ENCODE measurements at regions not wholly inside any gene's neighbourhood (a gene's known extent, or its start where the extent isn't known, plus 50 kb on each side); places are given as distances from the start of the nearest gene placed in this dataset.
A peak's percentile ranks its signal among the peaks of the same experiment; 100 is the strongest.

DNA sequence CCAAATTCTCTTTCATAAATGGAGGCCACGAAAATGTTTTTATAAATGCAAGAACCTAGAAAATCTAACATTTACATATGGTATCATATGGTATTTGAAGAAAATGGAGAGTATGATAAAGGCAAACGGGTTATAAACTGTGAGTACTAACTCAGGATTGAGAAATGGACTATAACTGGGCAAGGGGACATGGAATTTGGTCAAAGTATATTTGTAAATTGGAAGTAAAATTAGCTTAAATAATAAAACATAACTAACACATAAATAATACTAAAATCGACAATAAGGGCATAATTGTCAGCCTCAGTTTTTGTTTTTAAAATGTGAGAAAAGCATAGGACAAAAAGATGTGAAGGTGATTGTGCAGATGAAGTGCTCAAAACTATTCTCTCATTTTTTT lies 1516.3 kb upstream of the MIR17HG start:
- Histone ChIP-seq H3K27me3 (ENCODE audit: control insufficient read depth in 2 of 2, insufficient read depth in 2 of 2, low read length in 2 of 2) (no peaks in the 10 kb centered on the region), H3K9me3 (replicated peaks; ENCODE audit: control insufficient read depth, insufficient read depth, low read depth, low read length) (no peaks in the 10 kb centered on the region), H3K4me1 (replicated peaks in 1 of 2; ENCODE audit: control insufficient read depth in 2 of 2, insufficient read depth in 2 of 2, low read length in 2 of 2) (no peaks in the 10 kb centered on the region), H3K9ac (ENCODE audit: insufficient read depth in 1 of 2, low read depth in 2 of 2, low read length in 2 of 2) (no peak overlapping the region), H3K4me3 (no peak overlapping the region), H3K4me2 (ENCODE audit: insufficient read depth, low read length) (no peak overlapping the region), H3K79me2 (ENCODE audit: control insufficient read depth, insufficient read depth, low read length) (no peaks in the 10 kb centered on the region), H3K36me3 (ENCODE audit: control insufficient read depth, insufficient read depth, low read length) (no peaks in the 10 kb centered on the region), H4K20me1 (replicated peaks; ENCODE audit: control insufficient read depth, insufficient read depth, low read length) (no peaks in the 10 kb centered on the region), H3K27ac (ENCODE audit: extremely low read depth, low read depth, low read length) (no peak overlapping the region), H3K9me1 (ENCODE audit: control insufficient read depth, insufficient read depth, low read length) (no peaks in the 10 kb centered on the region), H2AFZ (ENCODE audit: low read depth, low read length) (no peak overlapping the region)
- WGBS (ENCODE audit: insufficient coverage, low coverage, missing lambda C conversion rate): 1% methylated on average over 3 of the region's 3 CpGs
- in situ Hi-C loops (cut with MboI) (no loop called here), intact Hi-C loops (cut with micrococcal nuclease) (no loop called here)
- ChIA-PET CTCF (ENCODE audit: low intra/inter-chr PET ratio) (no interaction called here), POLR2A (no interaction called here)
- no peak for DNase-seq (ENCODE audit: extremely low read depth in 1 of 4, low spot score in 3 of 4)
- ATAC-seq: no peak
- FAIRE-seq: no peak
- no TSS peak for BruUV-seq (replicated peaks)
- TF ChIP-seq ZNF197 (CRISPR knock-in tag; IDR thresholded peaks at IDR 0.05; ENCODE audit: low read depth) (no peak), ZNF780A (CRISPR knock-in tag; IDR thresholded peaks at IDR 0.05) (0 out of 2 replicates have a peak, but pooled peaks have one; percentile 12), TBP (optimal IDR thresholded peaks at IDR 0.05; ENCODE audit: low read depth, low read length) (no peak), KDM4B (IDR thresholded peaks at IDR 0.05; ENCODE audit: borderline replicate concordance in 2 of 2, low read depth in 1 of 2) (no peak), MTF1 (CRISPR knock-in tag; IDR thresholded peaks at IDR 0.05; ENCODE audit: borderline replicate concordance) (no peak), BDP1 (IDR thresholded peaks at IDR 0.05; ENCODE audit: insufficient read depth, insufficient read length) (no peak), SMAD2 (IDR thresholded peaks at IDR 0.05; ENCODE audit: low read depth, low read length) (no peak), CEBPB (tag; IDR thresholded peaks at IDR 0.05) (no peak), CBFA2T3 (IDR thresholded peaks at IDR 0.05) (no peak), ZNF239 (CRISPR knock-in tag; IDR thresholded peaks at IDR 0.05) (no peak), MTA2 (IDR thresholded peaks at IDR 0.05; ENCODE audit: low read depth) (no peak), PRPF4 (IDR thresholded peaks at IDR 0.05; ENCODE audit: insufficient read depth, low read depth, low read length, poor library complexity, severe bottlenecking) (no peak), DDX20 (tag; IDR thresholded peaks at IDR 0.05; ENCODE audit: low read depth) (no peak), ZNF224 (CRISPR knock-in tag; IDR thresholded peaks at IDR 0.05) (no peak), SNRNP70 (optimal IDR thresholded peaks at IDR 0.05; ENCODE audit: low read depth, low read length) (no peak)
- TF ChIP-seq, protein P1, sequence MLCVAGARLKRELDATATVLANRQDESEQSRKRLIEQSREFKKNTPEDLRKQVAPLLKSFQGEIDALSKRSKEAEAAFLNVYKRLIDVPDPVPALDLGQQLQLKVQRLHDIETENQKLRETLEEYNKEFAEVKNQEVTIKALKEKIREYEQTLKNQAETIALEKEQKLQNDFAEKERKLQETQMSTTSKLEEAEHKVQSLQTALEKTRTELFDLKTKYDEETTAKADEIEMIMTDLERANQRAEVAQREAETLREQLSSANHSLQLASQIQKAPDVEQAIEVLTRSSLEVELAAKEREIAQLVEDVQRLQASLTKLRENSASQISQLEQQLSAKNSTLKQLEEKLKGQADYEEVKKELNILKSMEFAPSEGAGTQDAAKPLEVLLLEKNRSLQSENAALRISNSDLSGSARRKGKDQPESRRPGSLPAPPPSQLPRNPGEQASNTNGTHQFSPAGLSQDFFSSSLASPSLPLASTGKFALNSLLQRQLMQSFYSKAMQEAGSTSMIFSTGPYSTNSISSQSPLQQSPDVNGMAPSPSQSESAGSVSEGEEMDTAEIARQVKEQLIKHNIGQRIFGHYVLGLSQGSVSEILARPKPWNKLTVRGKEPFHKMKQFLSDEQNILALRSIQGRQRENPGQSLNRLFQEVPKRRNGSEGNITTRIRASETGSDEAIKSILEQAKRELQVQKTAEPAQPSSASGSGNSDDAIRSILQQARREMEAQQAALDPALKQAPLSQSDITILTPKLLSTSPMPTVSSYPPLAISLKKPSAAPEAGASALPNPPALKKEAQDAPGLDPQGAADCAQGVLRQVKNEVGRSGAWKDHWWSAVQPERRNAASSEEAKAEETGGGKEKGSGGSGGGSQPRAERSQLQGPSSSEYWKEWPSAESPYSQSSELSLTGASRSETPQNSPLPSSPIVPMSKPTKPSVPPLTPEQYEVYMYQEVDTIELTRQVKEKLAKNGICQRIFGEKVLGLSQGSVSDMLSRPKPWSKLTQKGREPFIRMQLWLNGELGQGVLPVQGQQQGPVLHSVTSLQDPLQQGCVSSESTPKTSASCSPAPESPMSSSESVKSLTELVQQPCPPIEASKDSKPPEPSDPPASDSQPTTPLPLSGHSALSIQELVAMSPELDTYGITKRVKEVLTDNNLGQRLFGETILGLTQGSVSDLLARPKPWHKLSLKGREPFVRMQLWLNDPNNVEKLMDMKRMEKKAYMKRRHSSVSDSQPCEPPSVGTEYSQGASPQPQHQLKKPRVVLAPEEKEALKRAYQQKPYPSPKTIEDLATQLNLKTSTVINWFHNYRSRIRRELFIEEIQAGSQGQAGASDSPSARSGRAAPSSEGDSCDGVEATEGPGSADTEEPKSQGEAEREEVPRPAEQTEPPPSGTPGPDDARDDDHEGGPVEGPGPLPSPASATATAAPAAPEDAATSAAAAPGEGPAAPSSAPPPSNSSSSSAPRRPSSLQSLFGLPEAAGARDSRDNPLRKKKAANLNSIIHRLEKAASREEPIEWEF (CRISPR knock-in tag; IDR thresholded peaks at IDR 0.05): no peak
- TF ChIP-seq, protein P2, sequence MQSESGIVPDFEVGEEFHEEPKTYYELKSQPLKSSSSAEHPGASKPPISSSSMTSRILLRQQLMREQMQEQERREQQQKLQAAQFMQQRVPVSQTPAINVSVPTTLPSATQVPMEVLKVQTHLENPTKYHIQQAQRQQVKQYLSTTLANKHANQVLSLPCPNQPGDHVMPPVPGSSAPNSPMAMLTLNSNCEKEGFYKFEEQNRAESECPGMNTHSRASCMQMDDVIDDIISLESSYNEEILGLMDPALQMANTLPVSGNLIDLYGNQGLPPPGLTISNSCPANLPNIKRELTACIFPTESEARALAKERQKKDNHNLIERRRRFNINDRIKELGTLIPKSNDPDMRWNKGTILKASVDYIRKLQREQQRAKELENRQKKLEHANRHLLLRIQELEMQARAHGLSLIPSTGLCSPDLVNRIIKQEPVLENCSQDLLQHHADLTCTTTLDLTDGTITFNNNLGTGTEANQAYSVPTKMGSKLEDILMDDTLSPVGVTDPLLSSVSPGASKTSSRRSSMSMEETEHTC (IDR thresholded peaks at IDR 0.05): no peak
- TF ChIP-seq, protein P3, sequence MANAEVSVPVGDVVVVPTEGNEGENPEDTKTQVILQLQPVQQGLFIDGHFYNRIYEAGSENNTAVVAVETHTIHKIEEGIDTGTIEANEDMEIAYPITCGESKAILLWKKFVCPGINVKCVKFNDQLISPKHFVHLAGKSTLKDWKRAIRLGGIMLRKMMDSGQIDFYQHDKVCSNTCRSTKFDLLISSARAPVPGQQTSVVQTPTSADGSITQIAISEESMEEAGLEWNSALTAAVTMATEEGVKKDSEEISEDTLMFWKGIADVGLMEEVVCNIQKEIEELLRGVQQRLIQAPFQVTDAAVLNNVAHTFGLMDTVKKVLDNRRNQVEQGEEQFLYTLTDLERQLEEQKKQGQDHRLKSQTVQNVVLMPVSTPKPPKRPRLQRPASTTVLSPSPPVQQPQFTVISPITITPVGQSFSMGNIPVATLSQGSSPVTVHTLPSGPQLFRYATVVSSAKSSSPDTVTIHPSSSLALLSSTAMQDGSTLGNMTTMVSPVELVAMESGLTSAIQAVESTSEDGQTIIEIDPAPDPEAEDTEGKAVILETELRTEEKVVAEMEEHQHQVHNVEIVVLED (CRISPR knock-in tag; IDR thresholded peaks at IDR 0.05): no peak

Data from K562 (cell line).